Mesenchymal stem cell (in vitro differentiated cells and primary cell): ENCODE measurements at regions not wholly inside any gene's neighbourhood (a gene's known extent, or its start where the extent isn't known, plus 50 kb on each side); places are given as distances from the start of the nearest gene placed in this dataset.

Experiments used
- DNase-seq: peaks from one replicate; pipeline ENCODE4 v3.0.0-alpha.2; 2013
- H2AFZ ChIP-seq: one replicate; pipeline ENCODE4 v1.6.1; 2013; ENCODE audit warnings: low read depth, mild to moderate bottlenecking, control low read depth, inconsistent platforms, low read length, moderate library complexity
- H2AK5ac ChIP-seq: 2 replicates; pipeline ENCODE4 v1.6.1; 2013; ENCODE audit warnings: low read length, moderate library complexity, mild to moderate bottlenecking, inconsistent platforms; ENCODE audit not compliant: severe bottlenecking
- H2BK120ac ChIP-seq: one replicate; pipeline ENCODE4 v1.6.1; 2013; ENCODE audit warnings: low read depth, mild to moderate bottlenecking, inconsistent platforms, low read length, moderate library complexity
- H2BK12ac ChIP-seq, 2 experiments: one replicate each; pipeline ENCODE4 v1.6.1; 2013; ENCODE audit warnings: inconsistent platforms in 2 of 2, low read length in 2 of 2, mild to moderate bottlenecking in 2 of 2, moderate library complexity in 2 of 2, control low read depth in 1 of 2
- H2BK15ac ChIP-seq: one replicate; pipeline ENCODE4 v1.6.1; 2013; ENCODE audit warnings: mild to moderate bottlenecking, low read depth, inconsistent platforms; ENCODE audit not compliant: poor library complexity, severe bottlenecking
- H2BK5ac ChIP-seq: 2 replicates; pipeline ENCODE4 v1.6.1; 2013; ENCODE audit warnings: low read depth, mild to moderate bottlenecking, low read length, control low read depth, inconsistent platforms; ENCODE audit not compliant: poor library complexity, severe bottlenecking
- H3K14ac ChIP-seq, 2 experiments: one replicate each; pipeline ENCODE4 v1.6.1; 2013; ENCODE audit warnings: inconsistent platforms in 2 of 2, low read length in 2 of 2, control low read depth in 1 of 2, mild to moderate bottlenecking in 1 of 2, moderate library complexity in 1 of 2
- H3K18ac ChIP-seq, 2 experiments: one replicate each; pipeline ENCODE4 v1.6.1; 2013; ENCODE audit warnings: inconsistent platforms in 2 of 2, low read length in 2 of 2, control low read depth in 1 of 2, low read depth in 1 of 2, mild to moderate bottlenecking in 1 of 2
- H3K23ac ChIP-seq, 2 experiments: one replicate each; pipeline ENCODE4 v1.6.1; 2013; ENCODE audit warnings: inconsistent platforms in 2 of 2, low read length in 2 of 2, mild to moderate bottlenecking in 2 of 2, moderate library complexity in 2 of 2, control low read depth in 1 of 2
- H3K27ac ChIP-seq: 2 replicates; pipeline ENCODE4 v1.5.1; 2013; ENCODE audit warnings: mild to moderate bottlenecking, moderate library complexity, low read length, control low read depth, inconsistent platforms; ENCODE audit not compliant: poor library complexity, severe bottlenecking
- H3K27me3 ChIP-seq, 2 experiments: 2 replicates each; pipeline versions ENCODE4 v1.6.1 to v1.7.0; 2013; ENCODE audit warnings: low read length in 2 of 2, mild to moderate bottlenecking in 2 of 2, moderate library complexity in 2 of 2, control low read depth in 1 of 2, inconsistent platforms in 1 of 2; ENCODE audit not compliant: control insufficient read depth in 1 of 2, insufficient read depth in 1 of 2
- H3K36me3 ChIP-seq, 2 experiments: 2 replicates each; pipeline versions ENCODE4 v1.6.1 to v1.7.0; 2013; ENCODE audit warnings: low read length in 2 of 2, control low read depth in 1 of 2, inconsistent platforms in 1 of 2, low read depth in 1 of 2, mild to moderate bottlenecking in 1 of 2; ENCODE audit not compliant: insufficient read depth in 2 of 2, control insufficient read depth in 1 of 2
- H3K4ac ChIP-seq, 2 experiments: one replicate each; pipeline ENCODE4 v1.6.1; 2013; ENCODE audit warnings: inconsistent platforms in 2 of 2, low read length in 2 of 2, mild to moderate bottlenecking in 2 of 2, moderate library complexity in 2 of 2, control low read depth in 1 of 2, low read depth in 1 of 2
- H3K4me1 ChIP-seq: 2 replicates; pipeline ENCODE4 v1.6.1; 2013; ENCODE audit warnings: low read depth, low read length, control low read depth; ENCODE audit not compliant: control insufficient read depth, insufficient read depth
- H3K4me2 ChIP-seq: 2 replicates; pipeline ENCODE4 v1.6.1; 2013; ENCODE audit warnings: low read length, mild to moderate bottlenecking, inconsistent platforms; ENCODE audit not compliant: poor library complexity, severe bottlenecking
- H3K4me3 ChIP-seq, 2 experiments: 2 replicates each; pipeline versions ENCODE4 v1.5.1 to v1.7.0; 2013; ENCODE audit warnings: low read length in 2 of 2, mild to moderate bottlenecking in 2 of 2, control low read depth in 1 of 2, low read depth in 1 of 2; ENCODE audit not compliant: insufficient read depth in 1 of 2
- H3K79me1 ChIP-seq: replicated peaks from 2 replicates; pipeline ENCODE4 v1.6.1; 2013; ENCODE audit warnings: mild to moderate bottlenecking, control low read depth, low read length, inconsistent platforms; ENCODE audit not compliant: poor library complexity, severe bottlenecking
- H3K9ac ChIP-seq: 2 replicates; pipeline ENCODE4 v1.7.0; 2013; ENCODE audit warnings: mild to moderate bottlenecking, low read length, moderate library complexity
- H3K9me3 ChIP-seq: 2 replicates; pipeline ENCODE4 v1.7.0; 2013; ENCODE audit warnings: mild to moderate bottlenecking, low read length; ENCODE audit not compliant: control insufficient read depth
- H4K8ac ChIP-seq: one replicate; pipeline ENCODE4 v1.6.1; 2013; ENCODE audit warnings: inconsistent platforms, mild to moderate bottlenecking, low read length, moderate library complexity
- H4K91ac ChIP-seq: one replicate; pipeline ENCODE4 v1.6.1; 2013; ENCODE audit warnings: mild to moderate bottlenecking, low read length, inconsistent platforms
- WGBS: methylation state at CpG from one replicate; pipeline ENCODE4 v1.1.7; 2013; ENCODE audit warnings: mixed read lengths; 5-methylcytosine and 5-hydroxymethylcytosine counted together

- H2BK12ac ChIP-seq, result peak overlapping the region in 1 of 2 experiments; percentile 25
- no peaks in the 10 kb centered on the region for H3K27me3 ChIP-seq
- no peak overlapping the region for H3K4me3 ChIP-seq
- no peak overlapping the region for H3K9ac ChIP-seq
- H3K18ac ChIP-seq, result peak overlapping the region in 1 of 2 experiments; percentile 52
- H3K4me2 ChIP-seq, result no peak overlapping the region
- no peaks in the 10 kb centered on the region for H3K79me1 ChIP-seq
- H2AFZ ChIP-seq, result no peak overlapping the region
- H2BK120ac ChIP-seq, result no peak overlapping the region
- H3K36me3 ChIP-seq, result no peaks in the 10 kb centered on the region
- H3K9me3 ChIP-seq, result no peaks in the 10 kb centered on the region
- H2BK5ac ChIP-seq, result no peak overlapping the region
- H4K8ac ChIP-seq, result no peak overlapping the region
- no peak overlapping the region for H3K4ac ChIP-seq
- no peak for DNase-seq
- no peak overlapping the region for H2BK15ac ChIP-seq
- no peak overlapping the region for H3K23ac ChIP-seq
- no peak overlapping the region for H3K27ac ChIP-seq
- 81% methylated on average over 5 of the region's 5 CpGs for WGBS
- no peak overlapping the region for H2AK5ac ChIP-seq
- H3K14ac ChIP-seq, result peak overlapping the region in 1 of 2 experiments; percentile 48
- H4K91ac ChIP-seq, result no peak overlapping the region
- H3K4me1 ChIP-seq, result no peaks in the 10 kb centered on the region
These were observed 90.2 kb upstream of the SNCAIP start for GRCh38 chr5:122221857-122222256.

GRCh38 chr5:122222580-122222979 is 89.5 kb upstream of the SNCAIP start:
- H2BK120ac ChIP-seq, result no peak overlapping the region
- H3K4me1 ChIP-seq, result no peaks in the 10 kb centered on the region
- no peak overlapping the region for H3K4ac ChIP-seq
- DNase-seq, result no peak
- no peak overlapping the region for H3K4me3 ChIP-seq
- 90% methylated on average over 6 of the region's 6 CpGs for WGBS
- H3K9ac ChIP-seq, result no peak overlapping the region
- H2BK12ac ChIP-seq, result no peak overlapping the region
- no peak overlapping the region for H3K27ac ChIP-seq
- H3K36me3 ChIP-seq, result no peaks in the 10 kb centered on the region
- H3K18ac ChIP-seq, result no peak overlapping the region
- H3K14ac ChIP-seq, result peak overlapping the region in 1 of 2 experiments; percentile 44
- no peaks in the 10 kb centered on the region for H3K27me3 ChIP-seq
- no peak overlapping the region for H2AK5ac ChIP-seq
- no peak overlapping the region for H4K8ac ChIP-seq
- H3K23ac ChIP-seq, result no peak overlapping the region
- H4K91ac ChIP-seq, result no peak overlapping the region
- no peaks in the 10 kb centered on the region for H3K9me3 ChIP-seq
- H3K79me1 ChIP-seq, result no peaks in the 10 kb centered on the region
- H2BK15ac ChIP-seq, result no peak overlapping the region
- H2BK5ac ChIP-seq, result no peak overlapping the region
- no peak overlapping the region for H3K4me2 ChIP-seq
- H2AFZ ChIP-seq, result no peak overlapping the region

GRCh38 chr5:122228728-122229392 is 83.2 kb upstream of the SNCAIP start:
- no peaks in the 10 kb centered on the region for H3K4me1 ChIP-seq
- H2AK5ac ChIP-seq, result no peak overlapping the region
- no peak overlapping the region for H2AFZ ChIP-seq
- H3K23ac ChIP-seq, result no peak overlapping the region
- H3K27me3 ChIP-seq, result no peaks in the 10 kb centered on the region
- no peak overlapping the region for H3K9ac ChIP-seq
- H2BK120ac ChIP-seq, result no peak overlapping the region
- WGBS, result 92% methylated on average over 11 of the region's 11 CpGs
- no peak overlapping the region for H2BK5ac ChIP-seq
- H3K18ac ChIP-seq, result no peak overlapping the region
- H3K14ac ChIP-seq, result no peak overlapping the region
- H3K79me1 ChIP-seq, result no peaks in the 10 kb centered on the region
- no peaks in the 10 kb centered on the region for H3K36me3 ChIP-seq
- no peak overlapping the region for H3K27ac ChIP-seq
- no peak overlapping the region for H4K91ac ChIP-seq
- no peak overlapping the region for H3K4me3 ChIP-seq
- no peak overlapping the region for H2BK12ac ChIP-seq
- no peak overlapping the region for H3K4me2 ChIP-seq
- H2BK15ac ChIP-seq, result no peak overlapping the region
- H3K9me3 ChIP-seq, result no peaks in the 10 kb centered on the region
- DNase-seq, result no peak
- H3K4ac ChIP-seq, result no peak overlapping the region
- no peak overlapping the region for H4K8ac ChIP-seq

GRCh38 chr5:122229551-122229950 is 82.5 kb upstream of the SNCAIP start:
- Histone ChIP-seq H3K18ac (no peak overlapping the region), H3K4me2 (no peak overlapping the region), H3K4me3 (no peak overlapping the region), H4K91ac (no peak overlapping the region), H3K27ac (no peak overlapping the region), H2BK5ac (no peak overlapping the region), H3K23ac (no peak overlapping the region), H2AFZ (no peak overlapping the region), H2BK15ac (no peak overlapping the region), H3K79me1 (no peaks in the 10 kb centered on the region), H2BK120ac (no peak overlapping the region), H4K8ac (no peak overlapping the region), H3K9me3 (no peaks in the 10 kb centered on the region), H2AK5ac (no peak overlapping the region), H2BK12ac (no peak overlapping the region), H3K27me3 (no peaks in the 10 kb centered on the region), H3K14ac (no peak overlapping the region), H3K9ac (no peak overlapping the region), H3K4ac (no peak overlapping the region), H3K4me1 (no peaks in the 10 kb centered on the region), H3K36me3 (no peaks in the 10 kb centered on the region)
- DNase-seq, result no peak
- 100% methylated on average over 1 of the region's 5 CpGs for WGBS
